ENCODE measurements at regions not wholly inside any gene's neighbourhood (a gene's known extent, or its start where the extent isn't known, plus 50 kb on each side); places are given as distances from the start of the nearest gene placed in this dataset.
"Not testable (repeated sequence)": the region's sequence is repeated elsewhere in the genome, so short reads cannot be mapped to it uniquely, and the experiment has no call there.

- DNase-seq (ENCODE audit: low read depth) = no peak
Measured at GRCh38 chr15:70248116-70249025, 150.7 kb upstream of the TLE3 start.

- no peak for DNase-seq (ENCODE audit: low read depth)
Measured at GRCh38 chr15:70247281-70247680, 149.6 kb upstream of the TLE3 start.

- DNase-seq (ENCODE audit: low read depth) = no peak
Measured at GRCh38 chr15:70246623-70247220, 149.0 kb upstream of the TLE3 start.

- no peak for DNase-seq (ENCODE audit: low read depth)
Measured at GRCh38 chr15:70245932-70246622, 148.4 kb upstream of the TLE3 start.

GRCh38 chr15:70244978-70245542 lies 147.3 kb upstream of the TLE3 start:
- no peak for DNase-seq (ENCODE audit: low read depth)

- DNase-seq (ENCODE audit: low read depth) = no peak
Measured at GRCh38 chr15:70243686-70244540, 146.2 kb upstream of the TLE3 start.

- no peak for DNase-seq (ENCODE audit: low read depth)
Measured at GRCh38 chr15:70242951-70243685, 145.4 kb upstream of the TLE3 start.

GRCh38 chr15:70241561-70242320 lies 144.0 kb upstream of the TLE3 start:
- no peak for DNase-seq (ENCODE audit: low read depth)

- no peak for DNase-seq (ENCODE audit: low read depth)
Measured at GRCh38 chr15:70240820-70241430, 143.2 kb upstream of the TLE3 start.

- no peak for DNase-seq (ENCODE audit: low read depth)
Measured at GRCh38 chr15:70240082-70240481, 142.4 kb upstream of the TLE3 start.

- no peak for DNase-seq (ENCODE audit: low read depth)
Measured at GRCh38 chr15:70238917-70239316, 141.2 kb upstream of the TLE3 start.

GRCh38 chr15:70237626-70238025 lies 139.9 kb upstream of the TLE3 start:
- no peak for DNase-seq (ENCODE audit: low read depth)

- DNase-seq (ENCODE audit: low read depth) = no peak
Measured at GRCh38 chr15:70236341-70237086, 138.8 kb upstream of the TLE3 start.

GRCh38 chr15:70235347-70235746 lies 137.6 kb upstream of the TLE3 start:
- DNase-seq (ENCODE audit: low read depth) = no peak

GRCh38 chr15:70234256-70234905 lies 136.7 kb upstream of the TLE3 start:
- DNase-seq (ENCODE audit: low read depth) = no peak

- no peak for DNase-seq (ENCODE audit: low read depth)
Measured at GRCh38 chr15:70231484-70231883, 133.8 kb upstream of the TLE3 start.

- not testable (repeated sequence) for DNase-seq (ENCODE audit: low read depth)
Measured at GRCh38 chr15:70227918-70228317, 130.2 kb upstream of the TLE3 start.

GRCh38 chr15:70227147-70227546 lies 129.4 kb upstream of the TLE3 start:
- DNase-seq (ENCODE audit: low read depth) = no peak
